Mammary epithelial cell (primary cell): ENCODE measurements at regions not wholly inside any gene's neighbourhood (a gene's known extent, or its start where the extent isn't known, plus 50 kb on each side); places are given as distances from the start of the nearest gene placed in this dataset.

Experiments used
- EZH2 ChIP-seq: IDR thresholded peaks from 2 replicates; pipeline ENCODE4 v1.6.1; 2012; ENCODE audit warnings: low read length, inconsistent platforms, borderline replicate concordance
- TF ChIP-seq, protein P1 (sequence below), 2 donors: IDR thresholded peaks in 1 of 2; conservative IDR thresholded peaks in 1 of 2; 2 replicates each; pipeline ENCODE4 v1.5.1; 2011 to 2012; ENCODE audit warnings: inconsistent platforms in 2 of 2, low read length in 2 of 2, mild to moderate bottlenecking in 2 of 2, control low read depth in 1 of 2, low read depth in 1 of 2; ENCODE audit not compliant: insufficient read depth in 1 of 2; ENCODE audit errors: extremely low read depth in 1 of 2

DNA sequence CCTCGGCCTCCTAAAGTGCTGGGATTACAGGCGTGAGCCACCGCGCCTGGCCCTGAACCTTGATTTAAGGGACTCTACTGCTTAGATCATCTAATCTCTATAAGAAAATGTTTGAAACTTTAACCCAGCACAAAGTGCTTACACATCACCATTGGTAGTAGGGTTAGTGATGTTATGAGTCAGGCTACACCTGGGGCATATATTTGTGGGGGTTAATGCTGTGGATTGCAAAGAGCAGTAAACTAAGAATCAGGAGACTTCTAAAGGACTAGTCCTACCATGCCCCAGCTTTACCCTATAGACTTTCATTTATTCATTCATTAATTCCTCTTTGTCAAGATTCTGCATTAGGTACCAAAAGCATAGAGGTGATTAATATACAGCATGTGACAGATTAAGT lies 880.5 kb downstream of the TTLL7 start:
- TF ChIP-seq, protein P1, sequence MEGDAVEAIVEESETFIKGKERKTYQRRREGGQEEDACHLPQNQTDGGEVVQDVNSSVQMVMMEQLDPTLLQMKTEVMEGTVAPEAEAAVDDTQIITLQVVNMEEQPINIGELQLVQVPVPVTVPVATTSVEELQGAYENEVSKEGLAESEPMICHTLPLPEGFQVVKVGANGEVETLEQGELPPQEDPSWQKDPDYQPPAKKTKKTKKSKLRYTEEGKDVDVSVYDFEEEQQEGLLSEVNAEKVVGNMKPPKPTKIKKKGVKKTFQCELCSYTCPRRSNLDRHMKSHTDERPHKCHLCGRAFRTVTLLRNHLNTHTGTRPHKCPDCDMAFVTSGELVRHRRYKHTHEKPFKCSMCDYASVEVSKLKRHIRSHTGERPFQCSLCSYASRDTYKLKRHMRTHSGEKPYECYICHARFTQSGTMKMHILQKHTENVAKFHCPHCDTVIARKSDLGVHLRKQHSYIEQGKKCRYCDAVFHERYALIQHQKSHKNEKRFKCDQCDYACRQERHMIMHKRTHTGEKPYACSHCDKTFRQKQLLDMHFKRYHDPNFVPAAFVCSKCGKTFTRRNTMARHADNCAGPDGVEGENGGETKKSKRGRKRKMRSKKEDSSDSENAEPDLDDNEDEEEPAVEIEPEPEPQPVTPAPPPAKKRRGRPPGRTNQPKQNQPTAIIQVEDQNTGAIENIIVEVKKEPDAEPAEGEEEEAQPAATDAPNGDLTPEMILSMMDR (conservative IDR thresholded peaks at IDR 0.05 in 1 of 2, IDR thresholded peaks at IDR 0.05 in 1 of 2; ENCODE audit: extremely low read depth in 1 of 2, insufficient read depth in 1 of 2, low read depth in 1 of 2, low read length in 2 of 2): no peak
- no peak for TF ChIP-seq EZH2
